GM18499 (cell line): ENCODE measurements at regions not wholly inside any gene's neighbourhood (a gene's known extent, or its start where the extent isn't known, plus 50 kb on each side); places are given as distances from the start of the nearest gene placed in this dataset.

ENCODE experiments used
- ATAC-seq: cut with Tn5 transposase; IDR thresholded peaks from one replicate; pipeline ENCODE4 v1.9.1; 2021; ENCODE audit warnings: moderate number of reproducible peaks; ENCODE audit not compliant: insufficient read depth, unreplicated experiment

DNA sequence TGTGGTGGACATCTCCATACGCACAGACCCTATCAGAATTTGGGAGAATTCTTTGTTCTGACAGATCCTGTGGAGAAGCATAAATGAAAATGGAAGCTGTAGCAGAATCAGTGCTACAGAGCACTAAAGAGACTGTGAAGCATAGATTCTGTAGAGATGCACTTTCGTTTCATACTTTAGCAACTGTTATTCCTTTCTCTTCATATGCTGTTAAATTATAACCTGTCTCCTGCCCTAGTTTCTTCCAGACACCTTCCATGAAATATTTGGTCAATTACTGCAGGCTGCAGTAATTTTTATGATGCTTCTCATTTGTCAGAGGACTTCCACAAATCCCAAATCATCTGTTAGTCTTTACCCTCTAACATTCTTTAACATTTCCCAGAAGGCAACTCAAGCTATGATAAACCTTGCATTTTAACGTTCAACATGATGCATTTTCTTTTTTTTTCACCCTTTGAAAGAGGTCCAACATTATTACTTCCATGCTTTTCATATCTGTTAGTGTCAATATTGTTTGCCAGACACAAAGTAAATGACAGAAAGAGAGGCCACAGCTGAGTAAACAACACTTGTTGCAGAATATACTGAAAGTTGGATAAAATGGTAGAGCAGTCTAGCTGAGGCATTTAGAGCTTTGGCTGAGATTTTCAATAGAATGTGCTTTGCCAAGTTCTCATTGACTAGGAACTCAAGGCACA lies 412.7 kb downstream of the LMO7 start:
- no peak for ATAC-seq

DNA sequence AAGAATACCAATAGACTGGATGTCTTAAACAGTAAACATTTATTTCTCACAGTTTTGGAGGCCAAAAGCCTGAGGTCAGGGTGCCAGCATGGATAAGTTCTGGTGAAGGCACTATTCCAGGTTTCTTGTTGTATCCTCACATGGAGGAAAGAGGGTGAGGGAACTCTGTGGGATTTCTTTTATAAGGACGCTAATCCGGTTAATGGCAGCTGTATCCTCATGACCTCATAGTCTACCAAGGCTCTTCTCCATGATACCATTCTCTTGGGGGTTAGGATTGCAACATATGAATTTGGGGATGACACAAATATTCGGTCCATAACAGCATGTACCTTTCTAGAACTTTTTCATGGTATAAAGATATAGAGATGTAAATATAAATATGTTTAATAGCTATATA lies 412.0 kb downstream of the LMO7 start:
- no peak for ATAC-seq

DNA sequence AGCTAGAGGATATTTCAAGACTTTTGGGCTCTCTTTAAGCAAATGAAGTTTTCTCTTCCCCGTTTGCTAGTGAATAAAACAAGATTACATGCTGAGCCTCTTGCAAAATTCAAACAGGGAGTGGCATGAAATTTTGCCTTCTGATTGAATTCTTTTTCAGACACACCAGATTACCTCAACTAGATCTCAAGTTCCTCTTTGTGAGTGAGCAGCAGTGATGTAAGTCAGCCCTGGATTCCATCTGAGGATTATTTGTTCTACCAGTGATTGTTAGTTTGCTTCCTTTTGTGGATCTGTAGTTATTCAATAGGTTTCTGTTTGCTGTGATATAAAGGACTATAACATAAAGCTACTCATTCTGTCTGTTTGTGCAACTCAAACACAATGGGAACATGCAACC lies 407.7 kb downstream of the LMO7 start:
- ATAC-seq = no peak

DNA sequence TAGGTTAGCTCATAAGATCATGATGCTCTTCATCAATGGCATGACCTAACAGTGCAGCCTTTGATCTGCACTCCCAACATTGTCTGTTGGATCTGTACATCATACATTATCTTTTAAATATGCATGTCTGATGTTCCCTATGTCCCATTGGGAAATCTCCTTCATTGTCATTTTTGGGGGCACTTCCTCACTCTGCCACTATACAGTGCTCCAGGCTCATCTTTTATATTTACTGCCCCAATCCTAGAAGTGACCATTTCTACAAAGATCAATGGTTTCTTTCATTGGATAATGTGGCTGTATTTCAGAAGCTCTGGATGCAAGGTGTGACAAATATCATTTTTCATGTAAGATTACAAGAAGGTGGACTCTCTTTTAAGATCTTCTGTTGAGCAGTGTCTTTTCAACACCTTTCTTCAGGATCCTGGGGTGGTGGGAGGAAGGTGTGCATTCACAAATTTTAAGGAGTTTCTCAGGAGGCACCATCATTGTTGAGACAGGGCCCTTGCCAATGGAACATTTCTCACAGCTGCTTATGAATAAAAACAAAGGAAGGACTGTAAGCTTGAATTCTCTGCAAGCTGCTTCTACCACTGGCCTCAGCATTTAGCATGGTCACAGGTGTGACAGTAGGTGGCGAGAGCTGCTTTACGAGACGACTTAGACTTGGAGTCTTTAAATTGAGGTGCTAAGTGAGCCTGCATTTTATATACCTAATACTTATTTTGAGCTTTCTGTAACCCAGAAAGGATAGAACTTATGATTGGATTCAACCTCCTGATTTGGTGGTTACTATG lies 403.0 kb downstream of the LMO7 start:
- no peak for ATAC-seq

DNA sequence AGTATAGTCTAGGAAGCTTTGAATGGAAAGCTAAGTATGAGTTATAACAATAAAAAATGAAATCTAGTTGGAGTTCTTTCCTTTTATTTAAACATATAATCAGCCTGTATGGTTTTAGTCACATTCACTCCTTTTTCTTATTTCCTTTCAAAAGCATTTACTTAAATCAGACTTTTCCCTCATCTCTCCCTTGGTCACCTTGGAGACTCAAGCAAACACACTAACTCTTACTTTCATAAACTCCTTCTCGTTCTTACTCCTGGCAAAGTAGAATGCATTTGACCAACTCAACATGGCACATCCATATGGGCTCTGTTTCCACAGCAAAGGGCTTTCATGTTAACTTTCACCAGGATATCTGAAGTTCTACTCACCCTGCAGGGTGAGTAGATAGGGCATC lies 400.0 kb downstream of the LMO7 start:
- ATAC-seq = no peak

DNA sequence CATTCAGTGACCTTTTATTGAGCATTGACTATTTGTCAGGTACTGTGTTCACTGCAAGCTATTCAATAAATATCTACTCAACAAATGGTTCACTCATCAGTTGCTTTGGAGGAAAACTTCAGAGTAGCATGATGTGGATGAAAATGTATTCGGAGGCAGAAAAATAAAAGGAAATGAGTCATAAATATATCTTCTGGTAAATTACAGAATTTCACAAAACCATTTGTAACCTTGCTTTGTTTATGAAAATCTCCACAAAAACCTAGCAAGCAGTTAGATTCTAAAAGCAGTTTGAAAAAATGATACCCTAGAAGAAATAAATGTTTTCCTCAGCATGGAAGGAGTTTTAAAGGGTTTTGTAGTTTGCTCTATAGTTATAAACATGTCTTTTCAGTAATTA lies 399.6 kb downstream of the LMO7 start:
- ATAC-seq = no peak

DNA sequence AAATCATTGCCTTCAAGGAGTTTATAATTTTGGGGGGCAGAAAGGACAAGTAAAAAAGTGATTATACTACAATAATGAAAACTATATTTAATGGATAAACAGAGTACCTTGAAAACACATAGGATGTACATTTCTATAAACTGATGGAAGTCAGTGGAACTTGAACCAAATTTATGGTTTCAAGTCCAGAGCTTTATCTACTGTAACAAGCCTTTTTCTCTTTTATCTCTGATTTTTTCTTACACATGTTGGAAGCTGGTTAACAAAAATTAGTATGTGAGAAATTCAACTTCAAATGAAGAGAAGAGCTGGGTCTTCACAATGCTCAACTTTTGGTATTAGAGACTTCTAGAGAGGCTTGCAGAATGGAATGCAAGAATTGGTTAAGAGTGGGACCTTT lies 393.6 kb downstream of the LMO7 start:
- no peak for ATAC-seq

DNA sequence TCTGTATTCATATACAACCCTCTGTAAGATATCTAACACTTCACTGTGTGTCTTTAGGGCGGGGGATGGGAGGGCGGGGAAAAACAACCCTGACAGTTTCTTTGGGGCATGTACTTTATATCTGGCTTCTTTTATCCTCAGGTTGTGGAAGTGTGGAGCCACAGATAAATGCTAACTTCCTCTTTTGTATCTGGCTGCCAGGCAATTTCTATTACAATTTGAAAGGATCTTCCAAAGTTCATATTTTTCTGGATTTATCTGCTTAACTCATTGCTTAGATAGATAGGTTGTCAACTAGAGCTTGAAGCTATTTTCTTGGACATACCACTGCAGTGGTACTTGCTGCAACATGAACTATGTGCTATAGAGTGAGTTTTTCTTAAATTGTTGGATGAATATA lies 393.0 kb downstream of the LMO7 start:
- no peak for ATAC-seq

DNA sequence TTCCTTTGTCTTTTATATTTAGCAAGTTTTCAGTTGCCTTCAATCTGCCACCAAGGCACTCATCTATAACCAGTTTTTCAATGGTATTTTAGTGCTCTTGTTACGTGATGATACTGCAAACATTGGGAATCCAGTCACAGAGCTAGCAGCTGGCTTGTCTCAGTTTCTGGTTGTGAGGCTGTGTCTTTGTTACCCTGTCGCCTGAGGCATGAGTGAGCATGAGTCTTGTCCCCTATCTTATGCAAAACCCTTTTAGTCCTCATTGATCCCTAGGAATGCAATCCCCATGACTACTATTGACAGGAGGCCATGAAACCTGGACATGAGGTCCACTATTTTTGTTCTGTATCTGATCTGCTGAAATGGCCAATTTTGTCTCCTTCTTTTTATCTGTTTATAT lies 391.0 kb downstream of the LMO7 start:
- no peak for ATAC-seq

DNA sequence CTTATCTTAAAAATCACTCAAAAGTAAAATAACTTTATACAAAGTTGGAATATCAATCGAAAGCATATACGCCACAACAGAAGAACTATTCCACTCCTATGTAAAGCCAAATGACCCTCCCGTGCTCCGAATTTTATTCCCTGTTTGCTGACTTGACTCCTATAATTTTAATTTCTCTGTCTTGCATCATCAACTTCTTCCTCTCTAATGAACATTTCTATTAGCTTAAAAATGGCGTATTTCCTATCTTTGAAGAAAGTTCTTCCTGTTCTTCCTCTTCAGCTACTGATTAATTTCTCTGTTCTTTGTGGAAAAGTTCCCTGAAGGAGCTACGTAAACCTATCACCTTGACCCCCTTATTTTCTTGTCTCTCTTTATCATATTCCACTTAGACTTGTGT lies 389.3 kb downstream of the LMO7 start:
- no peak for ATAC-seq

DNA sequence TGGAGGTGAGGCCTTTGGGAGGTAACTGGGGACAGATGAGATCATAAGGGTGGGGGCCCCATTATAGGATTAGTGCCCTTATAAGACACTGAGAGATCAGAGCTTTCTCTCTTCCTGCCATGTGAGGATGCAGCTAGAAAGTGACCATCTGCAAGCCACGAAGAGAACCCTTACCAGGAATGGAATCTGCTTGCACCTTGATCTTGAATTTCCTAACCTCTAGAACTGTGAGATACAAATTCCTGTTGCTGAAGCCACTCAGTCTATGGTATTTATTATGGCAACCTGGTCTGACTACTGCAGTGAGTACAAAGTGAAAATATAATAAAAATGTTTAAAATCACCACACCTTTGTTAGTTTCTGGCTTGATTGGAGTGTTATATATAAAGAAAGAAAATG lies 388.0 kb downstream of the LMO7 start:
- no peak for ATAC-seq

DNA sequence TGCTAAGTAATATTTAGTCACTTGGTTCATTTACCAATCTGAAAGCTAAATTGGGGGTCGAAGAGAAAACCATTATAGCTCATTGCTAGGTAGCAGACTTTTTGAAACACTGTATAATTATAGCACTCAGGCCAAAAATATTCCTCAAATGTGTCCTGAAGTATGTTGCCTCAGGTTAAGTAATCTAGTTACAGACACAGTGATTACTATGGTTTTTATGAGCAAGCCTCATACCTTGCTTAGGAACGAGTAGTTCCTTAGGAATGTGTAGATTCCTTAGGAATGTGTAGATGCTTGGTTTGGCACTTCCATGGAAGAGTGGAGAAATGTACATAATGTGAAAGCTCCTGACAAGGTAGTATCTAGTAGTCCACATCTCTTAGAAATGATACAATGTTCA lies 387.5 kb downstream of the LMO7 start:
- no peak for ATAC-seq

DNA sequence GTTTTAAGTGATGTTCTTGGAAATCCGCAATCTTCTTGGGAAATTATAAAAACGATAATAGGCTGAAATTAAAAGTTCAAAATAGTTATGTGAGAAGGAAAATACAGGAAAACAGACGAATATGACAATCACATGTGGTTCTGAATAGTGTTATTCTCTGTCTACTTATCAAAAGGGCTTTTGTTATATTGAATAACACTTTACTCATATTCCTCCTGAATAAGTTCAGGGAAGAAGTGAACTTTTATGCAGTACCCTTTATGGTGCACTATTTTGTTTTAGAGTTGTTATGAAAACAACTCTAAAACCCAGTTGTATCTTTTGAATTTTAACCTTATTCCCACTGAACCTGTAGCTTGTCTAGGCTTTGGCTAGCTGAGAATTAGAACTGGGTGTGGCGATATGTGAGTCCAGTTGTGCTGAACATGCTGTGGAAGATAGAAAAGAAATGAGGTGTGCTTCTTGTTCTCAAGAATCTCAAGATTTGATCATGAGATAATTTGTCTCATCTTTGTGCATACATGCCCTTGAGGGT lies 384.4 kb downstream of the LMO7 start:
- no peak for ATAC-seq

DNA sequence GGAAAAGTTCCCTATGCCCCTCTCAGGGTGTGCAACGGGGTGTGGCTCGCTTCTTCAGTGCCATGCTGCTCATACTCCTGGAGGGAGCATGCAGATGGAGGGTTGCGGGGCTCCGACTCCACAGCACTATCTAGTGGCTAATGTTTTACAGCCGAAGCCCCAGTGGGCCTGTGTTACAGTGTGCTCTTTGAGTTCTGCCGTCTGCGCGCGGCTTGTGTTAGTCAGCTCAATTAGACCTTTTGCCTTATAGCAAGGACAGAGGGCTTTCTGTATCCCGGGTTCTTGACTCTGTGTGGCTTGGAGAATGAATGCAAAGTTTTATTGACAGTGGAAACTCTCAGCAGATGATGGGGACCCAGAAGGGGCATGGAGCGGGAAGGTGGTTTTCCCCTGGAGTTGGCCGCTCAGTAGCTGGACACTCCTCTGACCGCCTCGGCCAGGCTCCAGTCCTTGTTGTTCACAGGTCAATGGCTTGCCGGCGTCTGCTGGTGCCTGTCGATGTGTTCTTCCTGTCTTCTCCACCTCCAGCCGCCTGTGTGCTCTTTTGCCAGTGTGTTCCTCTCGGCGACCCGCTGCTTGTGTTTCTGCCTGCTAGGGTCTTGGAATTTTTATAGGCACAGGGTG lies 383.4 kb downstream of the LMO7 start:
- ATAC-seq = no peak

DNA sequence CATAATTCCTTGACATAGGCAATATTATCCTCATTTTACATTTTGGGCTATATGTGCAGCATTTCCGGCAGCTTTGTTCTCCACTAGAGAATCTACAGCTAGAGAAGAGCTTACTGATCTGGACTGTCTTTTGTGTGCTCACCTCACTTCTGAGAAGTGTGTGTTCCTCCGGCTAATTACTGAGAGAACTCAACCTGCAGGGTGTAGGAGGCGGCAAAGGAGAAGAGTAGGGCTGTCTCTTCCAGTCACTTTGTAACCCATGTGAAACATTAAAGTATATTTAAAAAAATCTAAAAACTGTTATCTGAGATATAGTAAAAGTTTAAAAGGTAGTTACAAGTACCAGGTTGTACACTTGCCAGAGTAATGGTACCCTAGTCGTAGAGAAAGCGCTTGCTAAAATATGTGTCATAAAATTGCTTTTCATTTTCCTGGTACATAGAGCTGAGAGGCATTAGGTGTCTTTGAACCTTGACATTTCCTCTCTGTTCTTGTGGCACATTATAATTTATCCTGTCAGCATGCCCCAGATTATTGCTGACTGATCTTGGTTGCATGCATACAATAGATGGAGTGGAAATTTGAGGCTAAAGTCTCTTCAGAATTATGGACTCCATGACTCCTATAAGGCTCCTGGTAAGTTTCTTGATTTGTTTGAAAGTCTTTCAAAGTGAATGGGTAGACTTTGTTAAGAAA lies 381.9 kb downstream of the LMO7 start:
- no peak for ATAC-seq

DNA sequence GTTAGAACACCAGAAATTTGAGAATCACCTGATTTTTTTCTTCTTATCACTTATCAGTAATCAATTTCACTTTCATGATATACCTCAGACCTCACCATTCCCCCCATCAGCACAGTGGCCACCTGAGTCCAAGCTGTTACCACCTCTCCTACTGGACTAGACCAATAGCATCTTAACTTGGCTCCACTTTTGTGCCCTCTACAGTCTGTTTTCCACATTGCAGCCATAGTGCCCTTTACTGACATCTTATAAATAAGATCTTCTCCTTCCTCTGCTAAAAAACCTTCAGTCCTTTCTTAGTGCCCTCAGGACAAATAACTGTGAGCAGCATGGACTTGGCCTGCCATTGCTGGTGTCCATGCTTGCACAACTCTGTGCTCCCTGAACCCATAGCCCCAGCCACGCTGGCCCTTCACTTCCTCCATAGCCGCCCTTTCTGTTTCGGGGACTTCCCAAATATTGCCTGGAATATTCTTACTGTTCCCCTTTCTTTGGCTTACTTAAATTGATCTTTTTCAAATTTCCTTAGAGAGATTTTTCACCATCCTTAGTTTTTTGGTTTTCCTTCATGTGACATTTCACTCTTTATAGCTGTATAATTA lies 380.8 kb downstream of the LMO7 start:
- peak; percentile 68 for ATAC-seq

DNA sequence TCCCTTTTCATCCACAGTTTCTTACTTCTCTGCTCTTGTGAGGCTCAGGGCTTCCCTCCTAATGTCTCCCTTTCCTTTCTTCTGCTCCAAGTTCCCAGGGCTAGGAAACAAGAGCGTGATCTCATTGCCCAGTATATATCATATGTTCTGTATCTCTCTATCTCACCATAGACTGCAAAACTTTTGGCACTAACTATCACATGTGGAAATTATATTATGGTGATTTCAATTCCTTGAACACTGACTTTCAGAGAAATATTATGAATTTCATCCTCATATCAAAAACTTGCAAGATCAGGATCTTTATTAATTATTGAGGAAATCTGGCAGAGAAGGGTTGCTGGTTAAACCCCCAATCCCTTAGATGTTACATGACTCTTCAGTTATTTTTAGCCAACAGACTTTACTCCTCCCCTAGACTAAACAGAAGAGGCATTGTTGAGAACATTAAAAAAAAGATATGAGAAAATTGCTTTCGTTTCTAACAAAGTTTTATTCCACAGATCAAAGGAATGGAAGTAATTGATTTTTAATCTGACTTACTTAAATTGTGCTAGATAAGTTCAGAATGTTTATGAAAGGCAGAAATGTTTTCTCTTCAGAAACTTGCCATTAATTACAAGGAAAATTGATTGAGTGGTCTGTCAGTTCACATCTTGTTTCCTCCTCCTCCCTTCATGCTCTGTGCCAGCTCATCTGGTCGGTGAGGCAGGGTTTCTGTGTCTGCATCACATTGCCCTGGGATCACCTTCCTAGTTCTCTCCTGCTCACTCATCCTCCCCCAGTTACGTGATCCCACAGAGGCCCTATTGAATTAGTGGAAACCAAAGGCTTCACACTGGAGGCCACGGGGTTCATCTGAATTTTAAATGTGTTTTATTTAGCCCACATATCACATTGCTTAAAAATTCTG lies 378.5 kb downstream of the LMO7 start:
- no peak for ATAC-seq

DNA sequence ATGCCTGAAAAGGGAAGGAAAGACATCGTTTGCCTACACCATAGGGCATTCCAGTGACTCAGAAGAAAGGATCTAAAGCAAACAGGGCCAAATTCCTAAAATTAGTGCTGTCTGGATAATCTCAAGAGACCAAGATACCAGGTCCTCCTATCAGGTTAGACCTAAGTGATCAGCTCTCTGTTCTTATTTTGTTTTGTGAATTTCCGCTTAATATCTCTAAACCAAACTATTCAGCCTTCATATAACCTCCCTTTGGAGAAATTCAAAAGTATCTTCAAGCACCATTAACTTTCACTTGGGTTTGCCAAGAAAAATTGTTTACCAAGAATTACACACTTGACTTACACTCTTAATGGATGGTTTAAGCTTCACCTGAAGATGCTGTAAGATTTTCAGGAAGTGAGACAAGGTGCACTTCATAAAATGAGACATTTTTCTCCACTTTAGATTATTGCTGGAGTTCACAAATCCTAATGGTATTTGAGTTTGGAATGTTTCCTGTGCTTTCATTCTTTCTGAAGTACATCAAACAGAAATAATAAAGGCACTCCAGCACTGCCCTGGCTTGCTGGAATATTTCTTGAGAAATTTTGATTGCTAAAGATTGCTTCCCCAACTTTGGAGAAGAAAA lies 376.1 kb downstream of the LMO7 start:
- ATAC-seq = no peak
